ENCODE measurements at regions not wholly inside any gene's neighbourhood (a gene's known extent, or its start where the extent isn't known, plus 50 kb on each side); places are given as distances from the start of the nearest gene placed in this dataset.

DNA sequence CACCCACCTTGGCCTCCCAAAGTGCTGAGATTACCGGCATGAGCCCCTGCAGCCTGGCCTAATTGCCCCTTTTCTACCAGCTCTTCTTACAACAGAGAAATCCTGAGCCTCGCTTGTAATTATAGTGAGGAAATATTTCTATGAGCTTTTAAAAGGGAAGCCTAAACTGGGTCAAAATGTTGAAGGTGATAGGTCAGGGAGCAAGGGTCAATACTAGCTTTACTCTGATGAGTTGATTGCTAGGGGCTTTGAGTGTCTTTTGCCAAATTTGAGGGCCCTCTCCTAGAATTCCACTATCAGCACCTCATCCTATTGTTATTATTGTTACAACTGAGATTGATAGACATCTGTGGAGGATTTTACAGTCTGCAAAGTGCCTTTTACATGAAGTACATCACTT lies 62.4 kb upstream of the PIAS1 start:
- Histone ChIP-seq H3K4me2 (no peak overlapping the region), H3K4me3 (no peak overlapping the region), H3K27ac (no peak overlapping the region), H3K79me2 (ENCODE audit: low read depth) (no peaks in the 10 kb centered on the region), H4K20me1 (ENCODE audit: insufficient read depth) (no peaks in the 10 kb centered on the region), H3K27me3 (ENCODE audit: insufficient read depth, low read depth) (no peaks in the 10 kb centered on the region), H3K9me3 (ENCODE audit: insufficient read depth, low read depth) (no peaks in the 10 kb centered on the region), H3K36me3 (ENCODE audit: low read depth) (no peaks in the 10 kb centered on the region), H3K4me1 (replicated peaks; ENCODE audit: insufficient read depth) (no peaks in the 10 kb centered on the region), H2AFZ (no peak overlapping the region), H3F3A (ENCODE audit: insufficient read depth, low read depth) (no peaks in the 10 kb centered on the region), H3K9me2 (ENCODE audit: insufficient read depth) (no peaks in the 10 kb centered on the region)
- DNase-seq: no peak
- no peak for TF ChIP-seq EZH2 (IDR thresholded peaks at IDR 0.05; ENCODE audit: low read depth)
- TF ChIP-seq, protein P1, sequence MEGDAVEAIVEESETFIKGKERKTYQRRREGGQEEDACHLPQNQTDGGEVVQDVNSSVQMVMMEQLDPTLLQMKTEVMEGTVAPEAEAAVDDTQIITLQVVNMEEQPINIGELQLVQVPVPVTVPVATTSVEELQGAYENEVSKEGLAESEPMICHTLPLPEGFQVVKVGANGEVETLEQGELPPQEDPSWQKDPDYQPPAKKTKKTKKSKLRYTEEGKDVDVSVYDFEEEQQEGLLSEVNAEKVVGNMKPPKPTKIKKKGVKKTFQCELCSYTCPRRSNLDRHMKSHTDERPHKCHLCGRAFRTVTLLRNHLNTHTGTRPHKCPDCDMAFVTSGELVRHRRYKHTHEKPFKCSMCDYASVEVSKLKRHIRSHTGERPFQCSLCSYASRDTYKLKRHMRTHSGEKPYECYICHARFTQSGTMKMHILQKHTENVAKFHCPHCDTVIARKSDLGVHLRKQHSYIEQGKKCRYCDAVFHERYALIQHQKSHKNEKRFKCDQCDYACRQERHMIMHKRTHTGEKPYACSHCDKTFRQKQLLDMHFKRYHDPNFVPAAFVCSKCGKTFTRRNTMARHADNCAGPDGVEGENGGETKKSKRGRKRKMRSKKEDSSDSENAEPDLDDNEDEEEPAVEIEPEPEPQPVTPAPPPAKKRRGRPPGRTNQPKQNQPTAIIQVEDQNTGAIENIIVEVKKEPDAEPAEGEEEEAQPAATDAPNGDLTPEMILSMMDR (conservative IDR thresholded peaks at IDR 0.05): no peak
- ChIA-PET POLR2A (ENCODE audit: unreplicated experiment) (no interaction called here), CTCF (no interaction called here)
- intact Hi-C loops (cut with micrococcal nuclease; ENCODE audit: unreplicated experiment): no loop called here
- BruUV-seq (replicated peaks): no TSS peak

DNA sequence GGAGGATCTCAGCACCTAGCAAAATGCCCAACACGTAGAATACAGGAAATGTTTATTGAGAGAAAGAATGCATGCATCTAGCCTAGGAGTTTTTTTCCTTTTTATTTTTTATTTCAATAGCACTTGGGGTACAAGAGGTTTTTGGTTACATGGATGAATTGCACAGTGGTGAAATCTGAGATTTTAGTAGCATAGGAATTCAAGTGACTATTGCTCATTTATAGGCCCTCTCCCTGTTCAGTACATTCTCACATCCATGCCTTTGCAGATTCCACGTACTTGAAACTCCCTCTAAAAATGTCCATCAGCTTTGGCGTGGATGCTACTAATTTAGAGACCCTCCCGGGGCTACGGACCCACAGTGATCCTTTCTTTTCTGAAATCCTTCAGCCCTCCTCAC lies 61.7 kb upstream of the PIAS1 start:
- H4K20me1 ChIP-seq (ENCODE audit: insufficient read depth): no peaks in the 10 kb centered on the region
- no peak overlapping the region for H3K4me2 ChIP-seq
- no peaks in the 10 kb centered on the region for H3K9me2 ChIP-seq (ENCODE audit: insufficient read depth)
- no peaks in the 10 kb centered on the region for H3K36me3 ChIP-seq (ENCODE audit: low read depth)
- no peak overlapping the region for H2AFZ ChIP-seq
- no peak overlapping the region for H3K27ac ChIP-seq
- no peaks in the 10 kb centered on the region for H3K79me2 ChIP-seq (ENCODE audit: low read depth)
- no peaks in the 10 kb centered on the region for H3K9me3 ChIP-seq (ENCODE audit: insufficient read depth, low read depth)
- CTCF ChIA-PET: no interaction called here
- no TSS peak for BruUV-seq (replicated peaks)
- H3K4me1 ChIP-seq (replicated peaks; ENCODE audit: insufficient read depth): no peaks in the 10 kb centered on the region; the same call in 1 of the 2 replicates
- TF ChIP-seq, protein P1 (conservative IDR thresholded peaks at IDR 0.05): no peak
- TF ChIP-seq EZH2 (IDR thresholded peaks at IDR 0.05; ENCODE audit: low read depth): no peak
- H3K27me3 ChIP-seq (ENCODE audit: insufficient read depth, low read depth): no peaks in the 10 kb centered on the region
- no peaks in the 10 kb centered on the region for H3F3A ChIP-seq (ENCODE audit: insufficient read depth, low read depth)
- no peak overlapping the region for H3K4me3 ChIP-seq
- no peak for DNase-seq
- POLR2A ChIA-PET (ENCODE audit: unreplicated experiment): no interaction called here
- intact Hi-C loops (cut with micrococcal nuclease; ENCODE audit: unreplicated experiment): no loop called here

DNA sequence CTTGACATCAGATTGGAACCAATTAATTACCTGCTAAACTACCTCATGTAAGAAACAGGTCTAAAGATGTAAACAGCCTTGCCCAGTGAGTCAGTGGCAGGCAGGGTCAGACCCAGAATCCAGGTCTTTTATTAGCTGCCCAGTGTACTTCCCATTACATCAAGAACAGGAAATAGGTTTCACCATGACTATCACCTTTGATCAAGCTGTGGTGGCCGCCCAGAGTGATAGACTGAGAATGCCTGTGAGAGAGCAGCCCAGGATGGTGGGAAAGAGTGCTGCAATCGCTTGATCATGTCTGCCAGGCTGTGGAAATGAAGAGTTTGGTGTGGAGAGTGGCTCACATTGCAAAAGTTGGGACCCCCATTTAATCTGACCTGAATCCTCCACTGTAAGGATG lies 61.3 kb upstream of the PIAS1 start:
- Histone ChIP-seq H3K36me3 (ENCODE audit: low read depth) (no peaks in the 10 kb centered on the region), H3K9me2 (ENCODE audit: insufficient read depth) (no peaks in the 10 kb centered on the region), H3F3A (ENCODE audit: insufficient read depth, low read depth) (peaks cover 2% of the 10 kb centered on the region; the same call in 1 of the 2 replicates), H3K79me2 (ENCODE audit: low read depth) (no peaks in the 10 kb centered on the region), H3K27ac (no peak overlapping the region), H3K4me3 (no peak overlapping the region), H3K9me3 (ENCODE audit: insufficient read depth, low read depth) (no peaks in the 10 kb centered on the region), H3K4me2 (no peak overlapping the region), H2AFZ (no peak overlapping the region), H3K4me1 (replicated peaks; ENCODE audit: insufficient read depth) (peaks cover 4% of the 10 kb centered on the region), H4K20me1 (ENCODE audit: insufficient read depth) (no peaks in the 10 kb centered on the region), H3K27me3 (ENCODE audit: insufficient read depth, low read depth) (no peaks in the 10 kb centered on the region)
- ChIA-PET CTCF (no interaction called here), POLR2A (ENCODE audit: unreplicated experiment) (no interaction called here)
- no TSS peak for BruUV-seq (replicated peaks)
- peak in 1 of 2 experiments; percentile 45 for DNase-seq
- intact Hi-C loops (cut with micrococcal nuclease; ENCODE audit: unreplicated experiment): no loop called here
- TF ChIP-seq EZH2 (IDR thresholded peaks at IDR 0.05; ENCODE audit: low read depth): no peak
- TF ChIP-seq, protein P1 (conservative IDR thresholded peaks at IDR 0.05): no peak
